SK-N-MC (cell line): ENCODE measurements at regions not wholly inside any gene's neighbourhood (a gene's known extent, or its start where the extent isn't known, plus 50 kb on each side); places are given as distances from the start of the nearest gene placed in this dataset.

Source experiments
- EZH2 ChIP-seq: fragments of 200-600 bp; sonication (generic); IDR thresholded peaks from one replicate; pipeline ENCODE4 v1.6.1; 2017; ENCODE audit warnings: antibody characterized with exemption
- FOXP2 ChIP-seq: optimal IDR thresholded peaks from 2 replicates; pipeline ENCODE3; 2011; ENCODE audit warnings: mild to moderate bottlenecking, moderate library complexity; ENCODE audit not compliant: insufficient read depth; ENCODE audit errors: extremely low read length, control extremely low read depth
- POLR2AphosphoS5 ChIP-seq: IDR thresholded peaks from 2 replicates; pipeline ENCODE4 v1.6.1; 2012; ENCODE audit warnings: mild to moderate bottlenecking, low read depth, low read length, borderline replicate concordance

DNA sequence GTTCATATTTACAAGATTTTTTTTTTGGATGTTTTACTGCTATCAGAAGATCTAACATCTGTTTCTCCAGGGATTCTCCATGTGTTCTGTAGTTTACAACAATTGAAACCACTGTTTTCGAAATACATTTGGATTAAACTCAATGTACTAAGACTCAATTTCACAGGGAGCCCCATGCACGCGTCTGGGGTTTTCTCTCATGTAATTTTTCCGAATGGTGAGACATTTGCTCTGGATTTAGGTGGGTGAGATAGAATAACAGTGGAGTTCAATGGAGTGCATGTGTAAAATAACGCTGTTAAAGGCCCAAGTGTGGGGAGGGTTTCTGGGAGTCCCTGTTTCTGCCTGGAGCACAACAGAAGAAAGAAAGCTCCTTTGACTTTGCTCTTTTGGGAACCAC is 330.3 kb downstream of the TSHZ3 start:
- TF ChIP-seq POLR2AphosphoS5 (no peak), EZH2 (no peak), FOXP2 (no peak)
